Stimulated activated CD8-positive, alpha-beta memory T cell treated with anti-CD3 and anti-CD28 coated beads, Interleukin-4, amount 100 ng/mL, for 4 hours (primary cell): ENCODE measurements at regions not wholly inside any gene's neighbourhood (a gene's known extent, or its start where the extent isn't known, plus 50 kb on each side); places are given as distances from the start of the nearest gene placed in this dataset.
"Not testable (repeated sequence)": the region's sequence is repeated elsewhere in the genome, so short reads cannot be mapped to it uniquely, and the experiment has no call there.

ENCODE experiments used
- DNase-seq, 2 donors: peaks; one replicate each; pipeline ENCODE4 v3.0.0-alpha.2; 2020; ENCODE audit warnings: low read depth in 2 of 2, low spot score in 1 of 2

GRCh38 chr4:38413524-38414341 is 250.3 kb upstream of the KLF3 start:
- no peak for DNase-seq

- no peak for DNase-seq
These were observed 249.6 kb upstream of the KLF3 start for GRCh38 chr4:38414410-38414809.

- no peak for DNase-seq
These were observed 248.3 kb upstream of the KLF3 start for GRCh38 chr4:38415682-38416081.

- DNase-seq: no peak
These were observed 247.5 kb upstream of the KLF3 start for GRCh38 chr4:38416450-38417014.

- not testable (repeated sequence) for DNase-seq
These were observed 243.7 kb upstream of the KLF3 start for GRCh38 chr4:38420254-38420653.

- DNase-seq: no peak
These were observed 241.1 kb upstream of the KLF3 start for GRCh38 chr4:38422850-38423249.

GRCh38 chr4:38424151-38424871 is 239.7 kb upstream of the KLF3 start:
- DNase-seq: no peak

GRCh38 chr4:38426532-38426931 is 237.5 kb upstream of the KLF3 start:
- no peak for DNase-seq

- DNase-seq: no peak
These were observed 233.2 kb upstream of the KLF3 start for GRCh38 chr4:38430841-38431240.

- no peak for DNase-seq
These were observed 221.8 kb upstream of the KLF3 start for GRCh38 chr4:38442073-38442788.

GRCh38 chr4:38449506-38450174 is 214.4 kb upstream of the KLF3 start:
- DNase-seq: no peak

GRCh38 chr4:38452009-38452408 is 212.0 kb upstream of the KLF3 start:
- no peak for DNase-seq

- DNase-seq: no peak
These were observed 211.5 kb upstream of the KLF3 start for GRCh38 chr4:38452542-38452941.

GRCh38 chr4:38453253-38453881 is 210.6 kb upstream of the KLF3 start:
- no peak for DNase-seq

- no peak for DNase-seq
These were observed 209.7 kb upstream of the KLF3 start for GRCh38 chr4:38454284-38454683.

- no peak for DNase-seq
These were observed 208.7 kb upstream of the KLF3 start for GRCh38 chr4:38455092-38455862.

- no peak for DNase-seq
These were observed 207.9 kb upstream of the KLF3 start for GRCh38 chr4:38456096-38456495.

- no peak for DNase-seq
These were observed 202.7 kb upstream of the KLF3 start for GRCh38 chr4:38461342-38461741.

- no peak for DNase-seq
These were observed 201.5 kb upstream of the KLF3 start for GRCh38 chr4:38462367-38463055.
